ENCODE measurements at regions not wholly inside any gene's neighbourhood (a gene's known extent, or its start where the extent isn't known, plus 50 kb on each side); places are given as distances from the start of the nearest gene placed in this dataset.

DNA sequence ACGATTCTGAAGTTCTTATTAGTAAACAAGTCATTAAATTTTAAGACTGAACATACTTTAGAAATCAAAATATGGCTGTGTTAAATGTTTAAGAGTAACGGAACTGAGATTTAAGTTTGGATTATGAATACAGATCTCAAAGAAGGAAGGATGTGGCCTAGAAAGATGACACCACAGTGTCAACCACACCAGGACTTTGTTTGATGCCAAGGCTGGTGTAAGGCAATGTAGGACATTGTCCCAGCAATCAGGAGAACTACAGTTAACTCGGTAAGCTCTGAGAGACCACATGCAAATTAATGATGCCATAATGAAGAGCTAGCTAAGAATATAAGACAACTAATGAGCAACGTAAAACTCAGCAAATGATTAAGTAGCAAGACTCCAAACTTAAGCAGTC lies 932.9 kb downstream of the ADGRL2 start:
- H3K9me3 ChIP-seq (ENCODE audit: control insufficient read depth, low read length): no peaks in the 10 kb centered on the region
- H3K27me3 ChIP-seq (ENCODE audit: control insufficient read depth, insufficient read depth, low read length): no peaks in the 10 kb centered on the region
- no peaks in the 10 kb centered on the region for H3K36me3 ChIP-seq (ENCODE audit: control insufficient read depth, insufficient read depth, low read length)
- H3K4me3 ChIP-seq (ENCODE audit: low read depth, low read length): no peak overlapping the region
- TF ChIP-seq, protein P1, sequence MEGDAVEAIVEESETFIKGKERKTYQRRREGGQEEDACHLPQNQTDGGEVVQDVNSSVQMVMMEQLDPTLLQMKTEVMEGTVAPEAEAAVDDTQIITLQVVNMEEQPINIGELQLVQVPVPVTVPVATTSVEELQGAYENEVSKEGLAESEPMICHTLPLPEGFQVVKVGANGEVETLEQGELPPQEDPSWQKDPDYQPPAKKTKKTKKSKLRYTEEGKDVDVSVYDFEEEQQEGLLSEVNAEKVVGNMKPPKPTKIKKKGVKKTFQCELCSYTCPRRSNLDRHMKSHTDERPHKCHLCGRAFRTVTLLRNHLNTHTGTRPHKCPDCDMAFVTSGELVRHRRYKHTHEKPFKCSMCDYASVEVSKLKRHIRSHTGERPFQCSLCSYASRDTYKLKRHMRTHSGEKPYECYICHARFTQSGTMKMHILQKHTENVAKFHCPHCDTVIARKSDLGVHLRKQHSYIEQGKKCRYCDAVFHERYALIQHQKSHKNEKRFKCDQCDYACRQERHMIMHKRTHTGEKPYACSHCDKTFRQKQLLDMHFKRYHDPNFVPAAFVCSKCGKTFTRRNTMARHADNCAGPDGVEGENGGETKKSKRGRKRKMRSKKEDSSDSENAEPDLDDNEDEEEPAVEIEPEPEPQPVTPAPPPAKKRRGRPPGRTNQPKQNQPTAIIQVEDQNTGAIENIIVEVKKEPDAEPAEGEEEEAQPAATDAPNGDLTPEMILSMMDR (IDR thresholded peaks at IDR 0.05): no peak
- no peaks in the 10 kb centered on the region for H3K79me2 ChIP-seq
- H3K27ac ChIP-seq: no peak overlapping the region
- no peak overlapping the region for H2AFZ ChIP-seq
- no peak overlapping the region for H3K4me2 ChIP-seq (ENCODE audit: low read length)
- H3K9ac ChIP-seq: no peak overlapping the region
- no peaks in the 10 kb centered on the region for H3K4me1 ChIP-seq

DNA sequence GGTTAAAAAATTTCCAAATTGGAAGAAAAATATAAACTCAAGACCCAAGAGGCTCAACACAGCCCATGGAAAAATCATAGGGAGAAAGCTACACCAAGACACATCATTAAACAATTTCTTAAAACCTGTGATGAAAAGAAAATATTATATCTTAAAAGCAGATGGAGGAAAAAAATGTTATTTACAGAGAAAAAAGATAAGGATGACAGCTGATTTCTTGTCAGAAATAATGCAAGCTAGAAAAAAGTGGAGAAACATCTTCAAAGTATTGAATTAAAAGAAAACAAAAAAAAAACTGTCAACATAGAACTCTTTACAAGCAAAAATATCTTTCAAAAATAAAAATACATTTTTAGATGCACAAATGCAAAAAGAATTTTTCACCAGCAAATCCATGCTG lies 930.5 kb downstream of the ADGRL2 start:
- H3K79me2 ChIP-seq: no peaks in the 10 kb centered on the region
- H3K27me3 ChIP-seq (ENCODE audit: control insufficient read depth, insufficient read depth, low read length): no peaks in the 10 kb centered on the region
- no peak overlapping the region for H3K27ac ChIP-seq
- H3K4me2 ChIP-seq (ENCODE audit: low read length): no peak overlapping the region
- H2AFZ ChIP-seq: no peak overlapping the region
- no peaks in the 10 kb centered on the region for H3K36me3 ChIP-seq (ENCODE audit: control insufficient read depth, insufficient read depth, low read length)
- H3K9me3 ChIP-seq (ENCODE audit: control insufficient read depth, low read length): no peaks in the 10 kb centered on the region
- TF ChIP-seq, protein P1 (IDR thresholded peaks at IDR 0.05): no peak
- no peaks in the 10 kb centered on the region for H3K4me1 ChIP-seq
- H3K9ac ChIP-seq: no peak overlapping the region
- no peak overlapping the region for H3K4me3 ChIP-seq (ENCODE audit: low read depth, low read length)

DNA sequence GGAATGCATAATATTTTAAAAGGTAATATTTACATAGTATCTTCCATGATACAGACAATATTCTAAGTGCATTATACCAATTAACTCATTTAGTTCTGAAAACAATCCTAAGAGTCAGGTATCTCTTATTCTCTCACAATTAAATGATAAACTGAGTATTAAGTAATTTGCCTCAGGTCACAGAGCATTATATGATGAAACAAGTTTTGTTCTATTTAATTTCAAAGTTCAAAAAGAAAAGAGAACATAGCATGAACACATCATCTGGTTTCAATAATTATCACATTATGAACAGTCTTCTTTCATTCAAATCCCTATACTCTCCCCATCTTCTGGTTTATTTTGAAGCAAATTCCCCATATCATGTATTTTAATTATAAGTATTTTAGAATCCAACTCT lies 927.5 kb downstream of the ADGRL2 start:
- TF ChIP-seq, protein P1 (IDR thresholded peaks at IDR 0.05): no peak
- Histone ChIP-seq H3K4me3 (ENCODE audit: low read depth, low read length) (no peak overlapping the region), H2AFZ (no peak overlapping the region), H3K36me3 (ENCODE audit: control insufficient read depth, insufficient read depth, low read length) (no peaks in the 10 kb centered on the region), H3K9me3 (ENCODE audit: control insufficient read depth, low read length) (no peaks in the 10 kb centered on the region), H3K27ac (no peak overlapping the region), H3K79me2 (no peaks in the 10 kb centered on the region), H3K4me2 (ENCODE audit: low read length) (no peak overlapping the region), H3K27me3 (ENCODE audit: control insufficient read depth, insufficient read depth, low read length) (no peaks in the 10 kb centered on the region), H3K9ac (no peak overlapping the region), H3K4me1 (no peaks in the 10 kb centered on the region)

DNA sequence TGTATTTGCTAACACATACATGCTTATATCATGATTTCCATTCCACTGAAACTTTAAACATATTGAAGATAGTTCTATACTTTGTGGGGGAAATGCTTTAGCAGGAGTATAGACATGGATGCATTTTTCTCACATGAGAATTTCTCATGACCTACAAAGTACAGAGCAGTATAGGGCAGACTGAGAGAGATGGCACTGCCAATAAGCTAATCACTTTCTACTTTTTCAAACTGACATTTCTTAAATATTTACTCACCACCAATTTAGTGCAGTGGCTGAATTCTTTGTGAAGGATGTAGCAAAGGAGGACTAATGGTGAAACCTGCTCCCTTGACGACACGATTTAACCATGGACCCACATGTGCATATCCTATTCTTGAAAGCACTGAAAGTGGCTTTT lies 923.5 kb downstream of the ADGRL2 start:
- TF ChIP-seq, protein P1 (IDR thresholded peaks at IDR 0.05): no peak
- Histone ChIP-seq H3K4me1 (no peaks in the 10 kb centered on the region), H3K36me3 (ENCODE audit: control insufficient read depth, insufficient read depth, low read length) (no peaks in the 10 kb centered on the region), H3K79me2 (no peaks in the 10 kb centered on the region), H3K9ac (no peak overlapping the region), H3K27ac (no peak overlapping the region), H2AFZ (no peak overlapping the region), H3K9me3 (ENCODE audit: control insufficient read depth, low read length) (no peaks in the 10 kb centered on the region), H3K4me2 (ENCODE audit: low read length) (no peak overlapping the region), H3K4me3 (ENCODE audit: low read depth, low read length) (no peak overlapping the region), H3K27me3 (ENCODE audit: control insufficient read depth, insufficient read depth, low read length) (no peaks in the 10 kb centered on the region)

DNA sequence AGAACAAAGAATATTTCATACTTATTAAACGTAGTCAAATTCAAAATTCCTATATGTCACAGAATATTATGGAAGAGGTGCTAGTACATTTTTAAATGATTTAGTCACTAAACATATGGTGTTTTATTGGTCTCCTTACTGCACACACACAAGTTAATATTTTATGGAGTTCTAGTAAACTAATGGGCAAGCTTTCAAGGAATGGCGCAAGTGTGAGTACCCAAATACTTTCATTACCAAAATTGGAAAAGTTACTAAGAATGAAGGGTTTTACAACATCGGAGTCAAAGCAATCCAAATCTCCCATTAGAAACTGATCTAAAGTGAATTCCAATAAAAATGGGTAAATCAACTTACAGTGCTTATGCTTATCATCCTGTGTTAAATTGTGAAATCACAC lies 921.9 kb downstream of the ADGRL2 start:
- no peaks in the 10 kb centered on the region for H3K27me3 ChIP-seq (ENCODE audit: control insufficient read depth, insufficient read depth, low read length)
- no peaks in the 10 kb centered on the region for H3K9me3 ChIP-seq (ENCODE audit: control insufficient read depth, low read length)
- no peak overlapping the region for H2AFZ ChIP-seq
- no peak overlapping the region for H3K27ac ChIP-seq
- no peak overlapping the region for H3K4me3 ChIP-seq (ENCODE audit: low read depth, low read length)
- H3K36me3 ChIP-seq (ENCODE audit: control insufficient read depth, insufficient read depth, low read length): no peaks in the 10 kb centered on the region
- TF ChIP-seq, protein P1 (IDR thresholded peaks at IDR 0.05): no peak
- H3K9ac ChIP-seq: no peak overlapping the region
- H3K79me2 ChIP-seq: no peaks in the 10 kb centered on the region
- H3K4me1 ChIP-seq: no peaks in the 10 kb centered on the region
- H3K4me2 ChIP-seq (ENCODE audit: low read length): no peak overlapping the region

Data from parathyroid adenoma (tissue), 2 donors.